ENCODE measurements at regions not wholly inside any gene's neighbourhood (a gene's known extent, or its start where the extent isn't known, plus 50 kb on each side); places are given as distances from the start of the nearest gene placed in this dataset.

GRCh38 chr14:77985211-77985615 is 185.0 kb upstream of the NRXN3 start:
- no peak for TF ChIP-seq CTCF (conservative IDR thresholded peaks at IDR 0.05; ENCODE audit: low read depth, low read length)
- peak; percentile 23 for DNase-seq (ENCODE audit: low read depth)
- no peak overlapping the region for H3K4me3 ChIP-seq (ENCODE audit: low read depth, low read length)

GRCh38 chr14:77986773-77987172 is 183.4 kb upstream of the NRXN3 start:
- H3K4me3 ChIP-seq (ENCODE audit: low read depth, low read length) = no peak overlapping the region
- no peak for TF ChIP-seq CTCF (conservative IDR thresholded peaks at IDR 0.05; ENCODE audit: low read depth, low read length)
- DNase-seq (ENCODE audit: low read depth) = no peak

- TF ChIP-seq CTCF (conservative IDR thresholded peaks at IDR 0.05; ENCODE audit: low read depth, low read length) = no peak
- H3K4me3 ChIP-seq (ENCODE audit: low read depth, low read length) = no peak overlapping the region
- no peak for DNase-seq (ENCODE audit: low read depth)
These were observed 181.9 kb upstream of the NRXN3 start for GRCh38 chr14:77988096-77988870.

- no peak for TF ChIP-seq CTCF (conservative IDR thresholded peaks at IDR 0.05; ENCODE audit: low read depth, low read length)
- no peak overlapping the region for H3K4me3 ChIP-seq (ENCODE audit: low read depth, low read length)
- peak; percentile 69 for DNase-seq (ENCODE audit: low read depth)
These were observed 181.2 kb upstream of the NRXN3 start for GRCh38 chr14:77988970-77989369.

GRCh38 chr14:77989441-77989991 is 180.7 kb upstream of the NRXN3 start:
- DNase-seq (ENCODE audit: low read depth) = no peak
- H3K4me3 ChIP-seq (ENCODE audit: low read depth, low read length) = no peak overlapping the region
- no peak for TF ChIP-seq CTCF (conservative IDR thresholded peaks at IDR 0.05; ENCODE audit: low read depth, low read length)

GRCh38 chr14:77990337-77990736 is 179.8 kb upstream of the NRXN3 start:
- H3K4me3 ChIP-seq (ENCODE audit: low read depth, low read length) = no peak overlapping the region
- no peak for TF ChIP-seq CTCF (conservative IDR thresholded peaks at IDR 0.05; ENCODE audit: low read depth, low read length)
- no peak for DNase-seq (ENCODE audit: low read depth)
